T-helper 2 cell treated with Interferon-gamma antibody and Interleukin-4, amounts not matched to agents 5 μg/mL and 100 μg/mL, for 36 hours (primary cell): ENCODE measurements at regions not wholly inside any gene's neighbourhood (a gene's known extent, or its start where the extent isn't known, plus 50 kb on each side); places are given as distances from the start of the nearest gene placed in this dataset.
"Not testable (repeated sequence)": the region's sequence is repeated elsewhere in the genome, so short reads cannot be mapped to it uniquely, and the experiment has no call there.

ENCODE experiments used
- DNase-seq: peaks from one replicate; pipeline ENCODE4 v3.0.0; 2021; ENCODE audit warnings: low spot score
- H3K27ac Mint-ChIP-seq: one replicate; pipeline ENCODE4 v1.8.0; 2021; ENCODE audit warnings: mild to moderate bottlenecking, mixed read lengths
- H3K27me3 Mint-ChIP-seq: one replicate; pipeline ENCODE4 v1.8.0; 2021; ENCODE audit warnings: low read depth, mixed read lengths
- H3K36me3 Mint-ChIP-seq: one replicate; pipeline ENCODE4 v1.8.0; 2021; ENCODE audit warnings: low read depth, mixed read lengths
- H3K4me1 Mint-ChIP-seq: one replicate; pipeline ENCODE4 v1.8.0; 2021; ENCODE audit warnings: low read depth, mixed read lengths
- H3K4me3 Mint-ChIP-seq: one replicate; pipeline ENCODE4 v1.8.0; 2022; ENCODE audit warnings: mild to moderate bottlenecking, moderate library complexity, mixed read lengths
- H3K9me3 Mint-ChIP-seq: one replicate; pipeline ENCODE4 v1.8.0; 2021; ENCODE audit warnings: mixed read lengths

DNA sequence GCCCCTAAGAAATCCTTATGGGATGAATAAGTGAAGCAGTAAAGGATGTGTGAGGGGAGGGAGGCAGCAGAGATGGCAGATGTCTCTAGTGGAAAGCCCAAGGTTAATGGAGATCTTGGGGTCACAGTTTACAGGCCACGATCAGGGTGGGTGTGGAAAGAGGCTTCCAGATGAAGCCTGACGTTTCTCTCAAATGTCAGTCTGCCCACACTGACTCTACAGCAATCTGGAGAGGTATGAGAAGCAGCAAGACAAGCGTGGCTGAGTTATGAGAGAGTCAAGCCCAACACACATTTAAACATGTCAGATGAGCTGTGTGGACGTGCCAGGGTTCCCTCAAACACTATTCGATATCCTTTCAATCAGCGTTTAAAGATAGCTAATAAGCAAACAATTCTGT, 308.2 kb downstream of the BCL2L11 start:
- H3K27ac Mint-ChIP-seq, H3K9me3 Mint-ChIP-seq, DNase-seq, H3K4me3 Mint-ChIP-seq, H3K27me3 Mint-ChIP-seq: not testable (repeated sequence)
- H3K4me1 Mint-ChIP-seq: peaks cover 16% of the 10 kb centered on the region
- H3K36me3 Mint-ChIP-seq: peaks cover 13% of the 10 kb centered on the region

DNA sequence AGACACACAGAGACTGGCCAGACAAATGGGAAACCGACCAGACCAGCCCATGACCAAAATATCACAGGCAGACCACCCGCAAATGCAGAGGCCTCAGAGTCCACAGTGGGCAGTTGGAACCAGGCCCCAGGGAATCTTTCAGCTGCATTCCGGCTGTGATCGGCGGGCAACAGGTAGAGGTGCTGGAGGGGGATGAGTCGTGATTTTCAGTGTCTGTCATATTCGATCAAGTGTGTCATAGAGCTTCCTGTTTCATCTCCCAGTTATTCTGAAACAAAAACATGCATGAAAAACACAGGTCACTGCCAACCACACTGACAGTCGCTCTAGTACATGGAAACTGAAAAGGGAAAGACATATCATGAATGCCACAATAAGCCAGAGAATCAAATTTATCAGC, 308.6 kb downstream of the BCL2L11 start:
- Mint-ChIP-seq H3K4me1 (peaks cover 16% of the 10 kb centered on the region), H3K36me3 (peaks cover 13% of the 10 kb centered on the region)
- not testable (repeated sequence) for H3K27me3 Mint-ChIP-seq, H3K27ac Mint-ChIP-seq, DNase-seq, H3K4me3 Mint-ChIP-seq, H3K9me3 Mint-ChIP-seq

DNA sequence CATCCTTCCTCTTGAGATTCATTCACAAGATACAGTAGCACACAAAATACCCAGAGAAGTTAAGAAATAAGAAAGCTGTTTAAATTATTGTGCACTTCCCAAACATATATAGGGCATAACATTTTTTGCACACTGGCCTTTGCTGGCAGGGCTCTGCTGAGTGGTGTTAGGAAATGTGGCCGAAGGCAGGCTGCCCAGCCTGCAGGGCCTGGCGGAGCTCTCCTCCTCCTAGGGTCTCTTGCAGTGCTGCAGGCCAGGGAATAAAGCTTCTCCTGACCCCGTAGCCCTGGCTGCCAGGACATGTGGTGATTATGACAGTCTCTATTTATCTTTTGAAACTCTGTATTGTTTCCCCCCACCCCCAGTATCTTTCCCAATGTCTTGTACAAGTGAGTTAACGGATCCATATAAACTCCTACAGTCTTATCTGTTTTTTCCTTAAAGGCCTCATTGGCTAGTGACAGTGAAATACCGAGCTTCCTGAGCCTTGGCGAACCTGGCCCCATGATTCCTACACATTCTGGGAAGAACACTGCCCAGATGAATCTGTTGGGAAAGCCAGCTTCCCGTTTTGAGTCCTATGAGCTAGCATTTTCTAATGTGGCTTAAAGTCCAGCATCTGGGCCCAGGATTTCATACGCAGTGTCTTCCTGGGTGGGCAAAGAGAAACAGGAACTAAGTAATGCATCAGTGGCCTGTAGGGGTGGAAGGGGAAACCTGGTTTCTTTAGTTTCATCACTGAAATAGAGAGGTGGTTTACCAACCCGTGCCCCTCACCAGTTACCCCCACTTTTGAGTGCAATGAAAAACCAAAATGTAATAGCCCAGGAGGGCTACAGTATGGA, 310.3 kb downstream of the BCL2L11 start:
- H3K27ac Mint-ChIP-seq, H3K4me3 Mint-ChIP-seq, DNase-seq, H3K9me3 Mint-ChIP-seq, H3K27me3 Mint-ChIP-seq: not testable (repeated sequence)
- peaks cover 12% of the 10 kb centered on the region for H3K4me1 Mint-ChIP-seq
- H3K36me3 Mint-ChIP-seq: peaks cover 13% of the 10 kb centered on the region

DNA sequence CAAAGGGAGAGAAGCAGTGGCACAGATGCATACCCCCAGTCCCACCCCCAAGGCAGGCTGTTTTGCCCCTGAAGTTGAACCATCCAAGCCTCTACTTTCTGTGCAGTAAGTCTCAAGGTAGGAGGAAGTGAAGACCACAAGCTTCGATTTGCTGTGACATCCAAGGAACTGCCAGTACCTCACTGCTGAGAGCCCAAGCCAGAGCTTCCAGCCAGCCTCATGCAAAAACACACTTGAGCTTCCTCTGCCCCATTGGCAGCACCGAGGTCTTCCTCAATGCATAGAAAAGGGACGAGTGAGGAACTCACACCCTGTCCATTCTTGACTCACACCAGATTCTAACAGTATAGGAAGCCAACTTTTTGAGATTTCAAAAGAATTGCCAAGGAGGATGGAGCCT, 311.7 kb downstream of the BCL2L11 start:
- DNase-seq, H3K4me3 Mint-ChIP-seq, H3K27ac Mint-ChIP-seq, H3K9me3 Mint-ChIP-seq, H3K27me3 Mint-ChIP-seq, H3K36me3 Mint-ChIP-seq: not testable (repeated sequence)
- H3K4me1 Mint-ChIP-seq: peaks cover 12% of the 10 kb centered on the region

DNA sequence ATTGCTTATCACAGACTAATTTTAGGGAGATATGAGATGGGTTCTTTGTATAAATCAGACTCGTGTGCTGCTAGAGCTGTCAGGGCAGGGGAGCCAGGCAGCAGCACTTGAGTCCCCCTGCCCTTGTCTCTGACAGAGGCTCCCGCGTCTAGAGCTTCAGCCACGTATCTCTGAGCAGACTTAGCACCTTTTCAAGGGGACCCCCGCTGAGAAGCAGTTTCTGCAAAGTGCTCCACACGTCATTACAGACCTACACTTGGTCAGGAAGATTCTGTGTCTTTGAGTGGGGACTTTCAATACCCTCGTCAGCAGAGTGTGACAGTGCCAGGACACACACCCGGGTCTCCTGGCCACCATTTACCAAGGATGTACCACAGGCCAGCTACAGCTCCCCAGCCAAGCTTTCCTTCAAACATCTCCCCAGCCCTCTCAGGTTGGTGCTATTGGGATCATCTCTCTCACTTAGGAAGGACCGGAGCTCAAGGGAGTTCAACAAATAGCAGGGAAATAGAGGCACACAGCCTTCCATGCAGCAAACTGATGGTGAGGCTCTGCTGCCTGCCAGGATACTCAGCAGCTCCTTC, 312.3 kb downstream of the BCL2L11 start:
- H3K4me3 Mint-ChIP-seq, H3K9me3 Mint-ChIP-seq, H3K27me3 Mint-ChIP-seq, H3K36me3 Mint-ChIP-seq, DNase-seq, H3K27ac Mint-ChIP-seq: not testable (repeated sequence)
- H3K4me1 Mint-ChIP-seq: peaks cover 12% of the 10 kb centered on the region

DNA sequence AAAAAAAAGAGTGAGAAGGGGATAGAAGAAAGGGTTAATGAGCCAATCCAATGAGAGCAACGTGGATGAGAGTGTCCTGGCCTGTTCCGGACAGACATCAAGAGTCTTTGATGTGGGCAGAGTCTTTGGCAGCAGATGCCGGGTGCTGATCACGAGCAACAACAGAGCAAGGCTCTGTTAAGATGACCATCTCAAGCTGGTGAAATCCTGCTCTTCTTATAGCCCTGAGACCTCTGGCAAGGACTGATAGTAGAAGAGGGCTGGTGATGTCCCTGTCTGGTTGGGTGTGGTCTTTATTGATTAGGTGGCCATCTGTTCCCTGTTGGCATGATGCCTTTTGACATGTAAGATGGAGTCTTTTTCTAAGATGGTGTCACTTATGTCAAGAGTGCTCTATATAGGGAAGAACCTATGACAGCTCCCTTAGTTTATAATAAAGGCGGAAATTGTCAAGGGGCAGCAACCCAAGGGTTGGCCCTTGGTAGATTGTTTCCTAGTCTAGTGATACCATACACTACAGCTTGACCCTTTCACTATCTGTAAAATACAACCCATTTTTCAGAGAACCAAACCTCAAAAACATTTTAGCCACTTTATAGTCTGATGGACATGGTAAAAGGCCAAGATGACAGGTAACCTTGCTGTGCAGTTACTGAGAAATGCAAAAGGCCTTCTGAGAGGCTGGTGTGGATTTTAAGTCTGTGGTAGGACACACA, 313.3 kb downstream of the BCL2L11 start:
- not testable (repeated sequence) for H3K27ac Mint-ChIP-seq, H3K36me3 Mint-ChIP-seq, H3K4me1 Mint-ChIP-seq, H3K9me3 Mint-ChIP-seq, DNase-seq, H3K4me3 Mint-ChIP-seq, H3K27me3 Mint-ChIP-seq

DNA sequence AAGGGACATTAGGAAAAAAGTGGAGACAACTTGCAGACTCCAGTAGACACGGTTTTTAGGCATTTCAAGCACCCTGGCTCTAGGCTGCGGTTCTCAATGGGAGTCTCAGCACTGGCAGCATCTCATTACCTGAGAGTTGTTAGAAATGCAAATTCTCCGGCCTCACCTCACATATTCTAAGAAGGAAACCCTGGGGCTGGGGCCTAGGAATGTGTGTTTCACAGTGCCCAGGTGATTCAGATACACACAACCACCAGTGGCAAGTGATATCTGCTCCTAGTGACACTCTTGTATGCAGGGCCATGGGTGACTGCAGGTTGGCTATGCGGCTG, 313.9 kb downstream of the BCL2L11 start:
- not testable (repeated sequence) for H3K9me3 Mint-ChIP-seq, H3K36me3 Mint-ChIP-seq, H3K4me1 Mint-ChIP-seq, H3K4me3 Mint-ChIP-seq, H3K27me3 Mint-ChIP-seq, DNase-seq, H3K27ac Mint-ChIP-seq

DNA sequence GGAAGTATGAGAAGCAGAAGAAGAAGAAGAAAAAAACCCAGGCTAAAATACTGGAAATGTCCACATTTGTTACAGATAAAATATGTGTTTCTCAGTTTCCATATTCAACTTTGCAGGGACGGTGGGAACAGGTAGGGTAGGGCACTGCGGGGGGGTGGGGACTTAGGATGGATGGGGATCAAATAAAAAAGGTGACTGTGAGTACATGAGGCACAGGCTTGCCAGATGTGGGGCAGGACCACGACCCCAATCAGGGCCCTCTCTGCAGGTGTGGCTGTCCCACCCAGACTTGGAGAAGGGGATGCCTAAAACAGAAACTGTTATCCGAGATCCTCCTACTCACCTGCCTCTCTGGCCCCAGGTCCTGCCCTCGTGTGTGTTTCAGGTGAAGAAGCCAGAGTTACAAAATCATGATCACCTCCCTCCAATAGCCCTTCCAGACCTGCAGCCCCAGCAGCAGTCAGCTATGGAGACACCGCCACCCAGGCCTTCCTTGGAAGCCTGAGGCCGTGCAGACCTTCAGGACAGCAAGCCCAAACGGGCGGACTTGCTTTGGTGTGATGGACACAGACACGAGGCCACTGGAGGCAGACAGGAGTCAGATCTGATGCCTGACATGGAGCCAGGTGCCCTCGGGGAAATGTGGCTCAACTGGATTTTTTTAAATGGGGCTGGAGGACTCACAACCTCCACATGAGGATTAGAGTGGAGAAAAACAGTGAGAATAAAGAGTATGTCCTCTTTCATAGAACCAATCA, 315.0 kb downstream of the BCL2L11 start:
- not testable (repeated sequence) for H3K27me3 Mint-ChIP-seq, H3K27ac Mint-ChIP-seq, H3K9me3 Mint-ChIP-seq, DNase-seq, H3K36me3 Mint-ChIP-seq, H3K4me3 Mint-ChIP-seq
- peaks cover 12% of the 10 kb centered on the region for H3K4me1 Mint-ChIP-seq

DNA sequence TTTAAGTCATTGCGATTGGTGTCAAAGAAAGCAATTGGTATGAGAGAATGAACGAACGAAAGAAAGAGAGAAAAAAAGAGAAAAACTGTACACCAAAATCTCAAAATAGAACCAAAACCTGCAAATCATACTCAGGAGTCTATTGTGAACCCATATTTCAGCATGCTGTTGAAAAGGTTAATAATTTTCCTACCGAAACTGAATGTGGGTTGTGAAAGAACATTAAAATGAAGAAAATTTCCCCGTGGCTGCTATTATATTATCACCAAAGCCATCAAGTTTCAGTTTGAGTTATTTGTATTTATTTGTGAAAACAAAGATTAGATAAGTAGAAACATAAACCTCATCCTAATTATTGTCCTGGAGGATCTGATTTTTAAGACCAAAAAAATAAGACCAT, 315.7 kb downstream of the BCL2L11 start:
- H3K27me3 Mint-ChIP-seq, H3K4me3 Mint-ChIP-seq, H3K36me3 Mint-ChIP-seq, H3K27ac Mint-ChIP-seq, H3K9me3 Mint-ChIP-seq, DNase-seq: not testable (repeated sequence)
- peaks cover 12% of the 10 kb centered on the region for H3K4me1 Mint-ChIP-seq

DNA sequence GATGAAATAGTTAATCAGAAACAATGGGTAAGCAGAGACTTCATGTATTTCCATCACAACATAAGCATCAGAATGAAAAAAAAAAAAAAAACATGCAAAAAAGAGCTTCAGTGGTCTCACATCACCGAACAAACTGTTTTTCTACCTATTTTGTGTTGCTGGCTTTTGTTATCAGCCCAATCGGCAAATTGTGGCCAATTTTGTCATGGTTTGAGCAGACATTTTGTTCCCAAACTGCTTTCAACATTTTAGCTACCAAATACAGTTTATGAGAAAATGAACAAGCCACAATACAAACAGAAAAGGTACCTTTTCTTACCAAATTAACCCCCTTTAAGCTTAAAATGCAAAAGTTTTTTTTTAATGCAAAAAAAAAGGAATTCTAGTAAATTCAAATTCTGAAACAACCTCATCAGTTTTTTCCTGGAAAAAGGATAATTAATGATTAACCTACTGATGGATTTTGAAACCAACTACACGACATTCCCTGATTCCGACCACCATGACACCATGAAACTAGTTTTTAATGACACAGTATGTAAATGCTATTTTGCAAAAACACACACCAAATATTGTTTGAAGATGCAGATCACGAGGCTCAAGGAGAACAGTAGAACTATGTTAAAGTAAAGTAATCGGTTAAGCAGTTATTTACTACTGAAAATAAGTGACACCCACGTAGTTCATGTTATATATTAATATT, 316.7 kb downstream of the BCL2L11 start:
- H3K36me3 Mint-ChIP-seq, H3K4me1 Mint-ChIP-seq, H3K4me3 Mint-ChIP-seq, H3K9me3 Mint-ChIP-seq, DNase-seq, H3K27ac Mint-ChIP-seq, H3K27me3 Mint-ChIP-seq: not testable (repeated sequence)

DNA sequence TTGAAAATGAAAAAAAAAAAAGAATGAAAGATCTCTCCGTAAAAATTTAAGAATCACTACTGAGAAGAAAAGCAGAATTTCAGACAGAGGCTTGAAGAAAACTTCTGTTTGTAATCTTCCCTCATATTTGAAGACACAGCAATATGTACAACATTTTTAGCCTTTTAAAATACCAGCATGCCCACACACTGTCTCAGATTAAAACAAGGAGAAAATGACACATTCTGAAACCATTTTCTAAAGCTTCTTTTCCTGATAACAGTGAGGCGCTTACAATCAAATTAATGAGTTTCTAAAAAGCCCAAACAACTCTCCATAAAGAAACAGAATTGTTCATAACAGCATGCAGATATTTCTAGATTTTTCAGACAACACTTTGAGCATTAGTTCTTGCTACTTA, 317.4 kb downstream of the BCL2L11 start:
- H3K27ac Mint-ChIP-seq, H3K4me1 Mint-ChIP-seq, H3K9me3 Mint-ChIP-seq, H3K27me3 Mint-ChIP-seq, H3K36me3 Mint-ChIP-seq, DNase-seq, H3K4me3 Mint-ChIP-seq: not testable (repeated sequence)

DNA sequence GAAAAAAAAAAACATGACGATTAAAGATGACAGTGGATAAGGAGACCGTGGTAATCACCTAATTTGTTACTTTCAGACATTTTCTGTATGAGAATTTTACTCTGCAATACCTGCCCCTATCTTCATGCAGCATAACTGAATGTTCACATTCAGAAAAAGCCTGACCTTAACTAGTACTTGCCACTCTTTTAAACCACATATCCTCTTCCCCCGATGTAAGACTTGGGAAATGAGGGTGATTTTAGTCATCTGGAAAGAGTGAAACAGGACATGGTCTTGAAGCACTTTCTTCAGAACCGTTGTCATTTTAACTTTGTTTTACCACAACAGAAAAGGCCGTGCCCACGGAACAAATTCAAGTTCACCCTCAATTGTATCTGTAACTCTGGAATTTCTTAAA, 318.5 kb downstream of the BCL2L11 start:
- peak overlapping the region; percentile 43 for H3K4me3 Mint-ChIP-seq
- H3K9me3 Mint-ChIP-seq, H3K27me3 Mint-ChIP-seq, H3K36me3 Mint-ChIP-seq, DNase-seq, H3K4me1 Mint-ChIP-seq: not testable (repeated sequence)
- H3K27ac Mint-ChIP-seq: peak overlapping the region; percentile 67

DNA sequence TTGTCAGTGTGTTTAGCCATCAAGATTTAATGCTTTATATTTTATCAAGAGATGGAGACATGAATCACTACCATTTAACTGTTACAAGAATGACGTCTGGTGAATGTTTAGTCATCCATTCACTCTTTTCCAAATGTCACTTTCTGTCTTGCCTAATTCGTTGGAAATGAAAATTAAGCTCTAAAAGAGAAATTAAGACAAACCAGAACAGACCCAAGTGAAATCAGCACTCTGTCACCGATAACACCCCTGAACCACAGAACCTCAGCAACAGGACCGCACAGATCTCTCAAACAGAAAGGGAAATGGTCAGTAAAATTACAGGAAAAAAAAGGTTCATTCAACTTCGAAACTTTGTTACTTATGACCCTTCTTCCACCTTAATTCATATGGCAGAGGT, 320.9 kb downstream of the BCL2L11 start:
- DNase-seq: peak; percentile 51
- H3K4me1 Mint-ChIP-seq, H3K27me3 Mint-ChIP-seq, H3K9me3 Mint-ChIP-seq, H3K36me3 Mint-ChIP-seq: not testable (repeated sequence)
- peak overlapping the region; percentile 46 for H3K4me3 Mint-ChIP-seq
- H3K27ac Mint-ChIP-seq: peak overlapping the region; percentile 60
